Neural cell (in vitro differentiated cells): ENCODE measurements at regions not wholly inside any gene's neighbourhood (a gene's known extent, or its start where the extent isn't known, plus 50 kb on each side); places are given as distances from the start of the nearest gene placed in this dataset.

Experiments
- CTCF ChIP-seq: fragments of 450-650 bp; IDR thresholded peaks from 2 replicates; pipeline ENCODE4 v1.5.1; 2014; ENCODE audit warnings: antibody characterized with exemption, mild to moderate bottlenecking, moderate library complexity; ENCODE audit not compliant: poor library complexity, severe bottlenecking
- EZH2 ChIP-seq: fragments of 200-600, 300-800 bp; shearing (Covaris generic), sonication (generic); IDR thresholded peaks from 2 replicates; pipeline ENCODE4 v1.6.1; 2014; ENCODE audit warnings: antibody characterized with exemption, low read length, borderline replicate concordance, mild to moderate bottlenecking; ENCODE audit not compliant: insufficient read depth, poor library complexity, severe bottlenecking
- POLR2AphosphoS5 ChIP-seq: IDR thresholded peaks from 2 replicates; pipeline ENCODE4 v1.6.1; 2012
- RAD21 ChIP-seq: fragments of 450-650 bp; conservative IDR thresholded peaks from 2 replicates; pipeline ENCODE4 v1.6.1; 2014; ENCODE audit warnings: antibody characterized with exemption, mild to moderate bottlenecking, moderate library complexity
- TAF1 ChIP-seq: IDR thresholded peaks from 2 replicates; pipeline ENCODE4 v1.6.1; 2012; ENCODE audit warnings: low read depth
- TF ChIP-seq, protein P1 (sequence below): IDR thresholded peaks from 2 replicates; pipeline ENCODE4 v1.6.1; 2012; ENCODE audit warnings: borderline replicate concordance

- no peak for TF ChIP-seq CTCF
- TF ChIP-seq, protein P1, sequence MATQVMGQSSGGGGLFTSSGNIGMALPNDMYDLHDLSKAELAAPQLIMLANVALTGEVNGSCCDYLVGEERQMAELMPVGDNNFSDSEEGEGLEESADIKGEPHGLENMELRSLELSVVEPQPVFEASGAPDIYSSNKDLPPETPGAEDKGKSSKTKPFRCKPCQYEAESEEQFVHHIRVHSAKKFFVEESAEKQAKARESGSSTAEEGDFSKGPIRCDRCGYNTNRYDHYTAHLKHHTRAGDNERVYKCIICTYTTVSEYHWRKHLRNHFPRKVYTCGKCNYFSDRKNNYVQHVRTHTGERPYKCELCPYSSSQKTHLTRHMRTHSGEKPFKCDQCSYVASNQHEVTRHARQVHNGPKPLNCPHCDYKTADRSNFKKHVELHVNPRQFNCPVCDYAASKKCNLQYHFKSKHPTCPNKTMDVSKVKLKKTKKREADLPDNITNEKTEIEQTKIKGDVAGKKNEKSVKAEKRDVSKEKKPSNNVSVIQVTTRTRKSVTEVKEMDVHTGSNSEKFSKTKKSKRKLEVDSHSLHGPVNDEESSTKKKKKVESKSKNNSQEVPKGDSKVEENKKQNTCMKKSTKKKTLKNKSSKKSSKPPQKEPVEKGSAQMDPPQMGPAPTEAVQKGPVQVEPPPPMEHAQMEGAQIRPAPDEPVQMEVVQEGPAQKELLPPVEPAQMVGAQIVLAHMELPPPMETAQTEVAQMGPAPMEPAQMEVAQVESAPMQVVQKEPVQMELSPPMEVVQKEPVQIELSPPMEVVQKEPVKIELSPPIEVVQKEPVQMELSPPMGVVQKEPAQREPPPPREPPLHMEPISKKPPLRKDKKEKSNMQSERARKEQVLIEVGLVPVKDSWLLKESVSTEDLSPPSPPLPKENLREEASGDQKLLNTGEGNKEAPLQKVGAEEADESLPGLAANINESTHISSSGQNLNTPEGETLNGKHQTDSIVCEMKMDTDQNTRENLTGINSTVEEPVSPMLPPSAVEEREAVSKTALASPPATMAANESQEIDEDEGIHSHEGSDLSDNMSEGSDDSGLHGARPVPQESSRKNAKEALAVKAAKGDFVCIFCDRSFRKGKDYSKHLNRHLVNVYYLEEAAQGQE, result no peak
- TF ChIP-seq POLR2AphosphoS5, result no peak
- TF ChIP-seq TAF1, result no peak
- TF ChIP-seq EZH2, result no peak
- no peak for TF ChIP-seq RAD21
These were observed 190.6 kb upstream of the SAMSN1 start for GRCh38 chr21:14736672-14737071.
